ENCODE measurements at regions not wholly inside any gene's neighbourhood (a gene's known extent, or its start where the extent isn't known, plus 50 kb on each side); places are given as distances from the start of the nearest gene placed in this dataset.

DNA sequence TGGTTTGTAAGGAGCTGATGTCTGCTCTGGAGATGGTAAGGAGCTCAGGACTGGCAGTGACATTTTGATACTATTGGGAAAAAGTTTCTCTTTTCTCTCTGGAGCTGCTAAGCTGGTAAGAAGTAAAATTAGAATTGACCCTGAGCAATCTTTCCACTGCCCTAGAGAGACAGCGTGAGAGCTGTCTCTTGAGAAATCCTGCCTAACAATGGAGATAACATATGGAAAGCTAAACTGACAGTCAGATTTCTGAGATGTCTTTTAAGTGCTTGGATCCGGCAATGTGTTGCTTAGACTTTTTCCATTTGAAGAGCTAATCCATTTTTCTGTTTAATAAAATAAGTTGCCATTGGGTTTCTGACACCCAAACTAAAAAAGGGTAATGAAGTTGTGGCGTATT, 302.4 kb downstream of the KCNS3 start:
- FAIRE-seq (no peak), ATAC-seq (no peak), DNase-seq (ENCODE audit: low read depth, low spot score) (no peak)
- Histone ChIP-seq H3K79me2 (ENCODE audit: control insufficient read depth, insufficient read depth, low read length) (no peaks in the 10 kb centered on the region), H3K4me2 (ENCODE audit: control insufficient read depth, insufficient read depth) (no peak overlapping the region), H3K4me1 (ENCODE audit: control insufficient read depth, insufficient read depth, low read length) (no peaks in the 10 kb centered on the region), H2AFZ (ENCODE audit: control insufficient read depth, low read depth, low read length) (no peak overlapping the region), H3K27me3 (replicated peaks in 1 of 2; ENCODE audit: control insufficient read depth in 2 of 2, insufficient read depth in 2 of 2, low read length in 1 of 2) (no peaks in the 10 kb centered on the region), H3K9me3 (replicated peaks; ENCODE audit: control insufficient read depth, insufficient read depth, low read length) (no peaks in the 10 kb centered on the region), H3K36me3 (ENCODE audit: control insufficient read depth in 2 of 2, insufficient read depth in 2 of 2, low read length in 1 of 2) (no peaks in the 10 kb centered on the region), H3K9ac (ENCODE audit: control insufficient read depth, insufficient read depth, low read length) (no peak overlapping the region), H3K27ac (ENCODE audit: control insufficient read depth, insufficient read depth) (no peak overlapping the region), H4K20me1 (ENCODE audit: control insufficient read depth, insufficient read depth) (no peaks in the 10 kb centered on the region), H3K4me3 (no peak overlapping the region)
- ChIA-PET POLR2A (no interaction called here), CTCF (interaction anchor here (1.0 to 2.4 kb wide), 10 partner anchors 8 to 509 kb away, joined by 3 to 9 read pairs (median 4); no protein-coding TSS in a partner anchor), SMC1A (ENCODE audit: uncharacterized antibody, unreplicated experiment) (interaction anchor here (1.0 to 1.4 kb wide), 3 partner anchors 8 to 535 kb away, joined by 3 to 6 read pairs (median 3); no protein-coding TSS in a partner anchor), RAD21 (ENCODE audit: unreplicated experiment) (interaction anchor here (1.0 to 1.5 kb wide), 2 partner anchors 8 to 425 kb away, joined by 3 read pairs; no protein-coding TSS in a partner anchor)
- no TSS peak for BruUV-seq (replicated peaks)
- intact Hi-C loops (cut with micrococcal nuclease; ENCODE audit: unreplicated experiment) (no loop called here), in situ Hi-C loops (cut with MboI) (no loop called here)
- WGBS (ENCODE audit: insufficient coverage, insufficient replicate concordance, low lambda C conversion rate, missing lambda C conversion rate), result 43% methylated on average over 3 of the region's 3 CpGs
- TF ChIP-seq SMAD5 (IDR thresholded peaks at IDR 0.05; ENCODE audit: low read depth) (no peak), RBBP5 (conservative IDR thresholded peaks at IDR 0.05) (no peak), CBX5 (IDR thresholded peaks at IDR 0.05; ENCODE audit: low read depth) (no peak), ZZZ3 (IDR thresholded peaks at IDR 0.05; ENCODE audit: control insufficient read depth, insufficient read length, low read depth) (no peak), MTA3 (IDR thresholded peaks at IDR 0.05; ENCODE audit: borderline replicate concordance, low read length) (no peak), HDAC6 (IDR thresholded peaks at IDR 0.05; ENCODE audit: unreplicated experiment) (no peak), RELA (IDR thresholded peaks at IDR 0.05; ENCODE audit: borderline replicate concordance, partially characterized antibody) (no peak), SREBF1 (IDR thresholded peaks at IDR 0.05; ENCODE audit: low read length) (no peak), MTA2 (IDR thresholded peaks at IDR 0.05; ENCODE audit: low read depth) (no peak), NFXL1 (IDR thresholded peaks at IDR 0.05; ENCODE audit: borderline replicate concordance) (no peak), ZNF24 (IDR thresholded peaks at IDR 0.05) (no peak), RAD51 (IDR thresholded peaks at IDR 0.05) (no peak), POLR2A (IDR thresholded peaks at IDR 0.05; ENCODE audit: low read depth, low read length) (no peak), PAX5 (IDR thresholded peaks at IDR 0.05; ENCODE audit: borderline replicate concordance, low read depth, low read length) (no peak), NRF1 (conservative IDR thresholded peaks at IDR 0.05; ENCODE audit: low read depth, low read length) (no peak)
- TF ChIP-seq, protein P1, sequence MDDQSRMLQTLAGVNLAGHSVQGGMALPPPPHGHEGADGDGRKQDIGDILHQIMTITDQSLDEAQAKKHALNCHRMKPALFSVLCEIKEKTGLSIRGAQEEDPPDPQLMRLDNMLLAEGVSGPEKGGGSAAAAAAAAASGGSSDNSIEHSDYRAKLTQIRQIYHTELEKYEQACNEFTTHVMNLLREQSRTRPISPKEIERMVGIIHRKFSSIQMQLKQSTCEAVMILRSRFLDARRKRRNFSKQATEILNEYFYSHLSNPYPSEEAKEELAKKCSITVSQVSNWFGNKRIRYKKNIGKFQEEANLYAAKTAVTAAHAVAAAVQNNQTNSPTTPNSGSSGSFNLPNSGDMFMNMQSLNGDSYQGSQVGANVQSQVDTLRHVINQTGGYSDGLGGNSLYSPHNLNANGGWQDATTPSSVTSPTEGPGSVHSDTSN (IDR thresholded peaks at IDR 0.05; ENCODE audit: insufficient replicate concordance, low read depth, low read length), result no peak
